GM12865 (cell line): ENCODE measurements at regions not wholly inside any gene's neighbourhood (a gene's known extent, or its start where the extent isn't known, plus 50 kb on each side); places are given as distances from the start of the nearest gene placed in this dataset.

Experiments used
- DNase-seq: peaks from one replicate; pipeline ENCODE4 v3.0.0; 2010; ENCODE audit warnings: low read depth
- H3K4me3 ChIP-seq: 2 replicates; pipeline ENCODE4 v1.5.1; 2011; ENCODE audit warnings: mild to moderate bottlenecking, low read depth, low read length, control low read depth
- TF ChIP-seq, protein P1 (sequence below): IDR thresholded peaks from 2 replicates; pipeline ENCODE4 v1.5.1; 2011; ENCODE audit warnings: low read length, control low read depth, low read depth, inconsistent platforms; ENCODE audit not compliant: insufficient read depth; ENCODE audit errors: missing control alignments

DNA sequence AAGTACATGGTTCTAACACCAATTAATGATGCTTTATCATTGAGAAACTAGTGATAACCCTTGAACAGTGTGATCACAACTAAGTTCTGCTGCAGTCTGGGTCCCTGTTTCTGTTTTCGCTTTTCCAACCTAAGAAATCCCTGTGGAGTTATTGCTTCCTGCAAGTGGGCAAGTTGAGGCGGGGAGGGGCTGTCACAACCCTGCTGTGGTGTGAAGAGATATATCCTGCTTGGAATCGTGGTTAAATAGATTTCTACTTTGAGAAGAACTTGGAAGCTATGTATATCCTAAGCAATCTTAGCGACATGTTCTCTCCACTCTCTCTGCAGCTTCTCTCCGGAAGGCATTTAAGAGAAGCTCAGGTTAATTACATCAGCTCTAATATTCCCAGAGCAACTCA lies 1223.6 kb downstream of the EPHA7 start:
- TF ChIP-seq, protein P1, sequence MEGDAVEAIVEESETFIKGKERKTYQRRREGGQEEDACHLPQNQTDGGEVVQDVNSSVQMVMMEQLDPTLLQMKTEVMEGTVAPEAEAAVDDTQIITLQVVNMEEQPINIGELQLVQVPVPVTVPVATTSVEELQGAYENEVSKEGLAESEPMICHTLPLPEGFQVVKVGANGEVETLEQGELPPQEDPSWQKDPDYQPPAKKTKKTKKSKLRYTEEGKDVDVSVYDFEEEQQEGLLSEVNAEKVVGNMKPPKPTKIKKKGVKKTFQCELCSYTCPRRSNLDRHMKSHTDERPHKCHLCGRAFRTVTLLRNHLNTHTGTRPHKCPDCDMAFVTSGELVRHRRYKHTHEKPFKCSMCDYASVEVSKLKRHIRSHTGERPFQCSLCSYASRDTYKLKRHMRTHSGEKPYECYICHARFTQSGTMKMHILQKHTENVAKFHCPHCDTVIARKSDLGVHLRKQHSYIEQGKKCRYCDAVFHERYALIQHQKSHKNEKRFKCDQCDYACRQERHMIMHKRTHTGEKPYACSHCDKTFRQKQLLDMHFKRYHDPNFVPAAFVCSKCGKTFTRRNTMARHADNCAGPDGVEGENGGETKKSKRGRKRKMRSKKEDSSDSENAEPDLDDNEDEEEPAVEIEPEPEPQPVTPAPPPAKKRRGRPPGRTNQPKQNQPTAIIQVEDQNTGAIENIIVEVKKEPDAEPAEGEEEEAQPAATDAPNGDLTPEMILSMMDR = no peak
- H3K4me3 ChIP-seq = no peak overlapping the region

GRCh38 chr6:92188016-92188415 lies 1231.3 kb downstream of the EPHA7 start:
- TF ChIP-seq, protein P1 = no peak
- no peak for DNase-seq
- no peak overlapping the region for H3K4me3 ChIP-seq

More for the DNA sequence above, 1223.6 kb downstream of the EPHA7 start:
- no peak for DNase-seq

GRCh38 chr6:92184933-92185332 lies 1234.4 kb downstream of the EPHA7 start:
- TF ChIP-seq, protein P1 = no peak
- DNase-seq = no peak
- H3K4me3 ChIP-seq = no peak overlapping the region

DNA sequence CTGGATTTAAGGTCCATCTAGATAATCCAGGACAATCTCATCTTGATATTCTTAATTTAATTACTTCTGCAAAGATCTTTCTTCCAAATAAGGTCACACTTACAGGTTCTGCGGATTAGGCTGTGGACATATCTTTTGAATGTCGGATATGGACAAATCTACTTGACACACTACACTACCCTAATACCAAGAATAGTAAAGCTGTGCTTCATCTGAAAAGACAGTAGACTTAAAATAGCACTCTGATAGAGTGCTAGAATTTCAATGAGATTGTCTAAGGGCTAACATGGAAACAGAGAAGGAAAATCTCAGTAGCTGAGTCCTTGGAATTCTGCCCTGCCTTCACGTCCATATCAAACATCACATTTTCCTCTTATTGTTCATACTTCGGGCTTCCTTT lies 1238.0 kb downstream of the EPHA7 start:
- TF ChIP-seq, protein P1 = no peak
- H3K4me3 ChIP-seq = no peak overlapping the region
- no peak for DNase-seq

DNA sequence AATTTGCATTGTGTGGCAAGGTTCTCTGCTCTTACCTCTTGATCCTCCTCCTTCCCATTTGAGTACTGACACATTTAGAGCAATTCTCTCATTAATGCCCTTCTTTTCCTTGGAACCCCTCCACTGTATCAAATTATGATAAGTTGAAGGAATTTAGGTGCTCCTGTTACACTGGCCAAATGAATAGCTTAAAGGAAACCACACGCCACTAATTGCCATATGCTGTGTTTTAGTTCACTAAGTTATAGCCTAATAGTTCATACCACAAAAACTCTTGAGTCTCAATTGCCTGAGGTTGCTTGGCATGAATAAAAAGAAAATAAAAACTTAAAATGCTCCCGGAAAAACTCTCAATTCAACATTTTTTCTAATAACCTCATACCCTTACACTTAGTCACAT lies 1239.3 kb downstream of the EPHA7 start:
- TF ChIP-seq, protein P1 = no peak
- no peak overlapping the region for H3K4me3 ChIP-seq

DNA sequence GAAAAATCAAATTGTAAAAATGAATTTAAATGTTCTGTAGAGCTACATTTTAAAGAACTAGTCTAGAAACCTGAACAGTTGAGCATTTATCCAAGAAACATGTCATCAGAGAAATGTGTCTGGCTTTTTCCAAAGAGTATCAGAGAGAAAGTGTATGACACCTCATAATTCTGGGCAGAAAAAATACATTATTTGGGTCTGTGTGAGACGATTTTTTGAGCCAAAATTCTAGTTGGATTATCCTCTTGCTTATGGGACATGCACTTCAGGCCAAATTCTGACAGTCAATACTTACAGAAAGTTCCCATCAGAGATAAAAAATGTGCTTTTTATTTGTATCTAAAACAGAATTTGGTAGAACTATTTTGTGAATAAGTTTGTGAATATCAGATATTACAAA lies 1242.7 kb downstream of the EPHA7 start:
- TF ChIP-seq, protein P1 = no peak
- no peak overlapping the region for H3K4me3 ChIP-seq
- DNase-seq = no peak

More for the DNA sequence above, 1239.3 kb downstream of the EPHA7 start:
- DNase-seq = no peak

GRCh38 chr6:92174398-92175073 lies 1244.8 kb downstream of the EPHA7 start:
- TF ChIP-seq, protein P1 = no peak
- DNase-seq = no peak

More at GRCh38 chr6:92174398-92175073, 1244.8 kb downstream of the EPHA7 start:
- no peak overlapping the region for H3K4me3 ChIP-seq
